Loucy (cell line): ENCODE measurements at regions not wholly inside any gene's neighbourhood (a gene's known extent, or its start where the extent isn't known, plus 50 kb on each side); places are given as distances from the start of the nearest gene placed in this dataset.
"Not testable (repeated sequence)": the region's sequence is repeated elsewhere in the genome, so short reads cannot be mapped to it uniquely, and the experiment has no call there.

ENCODE experiments used
- H2AFZ ChIP-seq: fragments of 200-600 bp; sonication (generic); 2 replicates; pipeline ENCODE4 v1.6.0; 2016; ENCODE audit warnings: antibody characterized with exemption, mild to moderate bottlenecking, low read length, moderate library complexity
- H3F3A ChIP-seq: fragments of 200-600 bp; 2 replicates; pipeline ENCODE4 v1.6.0; 2016; ENCODE audit warnings: antibody characterized with exemption, low read depth, mild to moderate bottlenecking
- H3K27me3 ChIP-seq: fragments of 200-600 bp; sonication (generic); 2 replicates; pipeline ENCODE4 v1.6.1; 2014; ENCODE audit warnings: low read length, mild to moderate bottlenecking; ENCODE audit not compliant: insufficient read depth, poor library complexity, severe bottlenecking
- H3K36me3 ChIP-seq: fragments of 200-600 bp; sonication (generic); 2 replicates; pipeline ENCODE4 v1.6.1; 2016; ENCODE audit warnings: low read length; ENCODE audit not compliant: insufficient read depth
- H3K4me1 ChIP-seq: fragments of 200-600 bp; sonication (generic); 2 replicates; pipeline ENCODE4 v1.5.1; 2014; ENCODE audit warnings: low read length, mild to moderate bottlenecking; ENCODE audit not compliant: insufficient read depth, poor library complexity, severe bottlenecking
- H3K4me2 ChIP-seq: fragments of 200-600 bp; sonication (generic); 2 replicates; pipeline ENCODE4 v1.6.0; 2014; ENCODE audit warnings: antibody characterized with exemption, low read length, low read depth, mild to moderate bottlenecking; ENCODE audit not compliant: poor library complexity, severe bottlenecking
- H3K4me3 ChIP-seq: fragments of 200-600 bp; sonication (generic); 2 replicates; pipeline ENCODE4 v1.5.1; 2014; ENCODE audit warnings: low read length, mild to moderate bottlenecking, mixed read lengths; ENCODE audit not compliant: poor library complexity, severe bottlenecking
- H3K79me2 ChIP-seq: fragments of 200-600 bp; sonication (generic); 2 replicates; pipeline ENCODE4 v1.6.1; 2014; ENCODE audit warnings: low read length; ENCODE audit not compliant: insufficient read depth
- H3K9ac ChIP-seq: fragments of 200-600 bp; sonication (generic); 2 replicates; pipeline ENCODE4 v1.6.0; 2014; ENCODE audit warnings: mild to moderate bottlenecking, low read depth, low read length, moderate library complexity; ENCODE audit not compliant: poor library complexity, severe bottlenecking
- H3K9me2 ChIP-seq: fragments of 200-600 bp; sonication (generic); replicated peaks from 2 replicates; pipeline ENCODE4 v1.6.1; 2016; ENCODE audit warnings: low read depth, low read length, mixed read lengths
- H3K9me3 ChIP-seq: fragments of 200-600 bp; sonication (generic); 2 replicates; pipeline ENCODE4 v1.6.1; 2014; ENCODE audit warnings: mild to moderate bottlenecking, antibody characterized with exemption, low read length, low read depth; ENCODE audit not compliant: insufficient read depth
- H4K20me1 ChIP-seq: fragments of 200-600 bp; sonication (generic); 2 replicates; pipeline ENCODE4 v1.6.0; 2014; ENCODE audit warnings: antibody characterized with exemption, low read length, mild to moderate bottlenecking; ENCODE audit not compliant: insufficient read depth, poor library complexity, severe bottlenecking
- EZH2phosphoT487 ChIP-seq: fragments of 200-600 bp; IDR thresholded peaks from 2 replicates; pipeline ENCODE4 v1.6.1; 2018; ENCODE audit warnings: antibody characterized with exemption, mild to moderate bottlenecking, moderate library complexity, borderline replicate concordance
- TF ChIP-seq, protein P1 (sequence below): fragments of 200-600 bp; sonication (generic); conservative IDR thresholded peaks from 2 replicates; pipeline ENCODE4 v1.5.1; 2014; ENCODE audit warnings: mild to moderate bottlenecking, antibody characterized with exemption, low read length

GRCh38 chr5:120139039-120139438, 325.1 kb upstream of the PRR16 start:
- Histone ChIP-seq H3K9me2 (no peaks in the 10 kb centered on the region), H3K4me3 (no peak overlapping the region), H3K4me2 (no peak overlapping the region), H3K79me2 (no peaks in the 10 kb centered on the region), H3F3A (no peaks in the 10 kb centered on the region), H2AFZ (no peak overlapping the region), H3K9me3 (no peaks in the 10 kb centered on the region), H3K4me1 (no peaks in the 10 kb centered on the region), H3K36me3 (no peaks in the 10 kb centered on the region), H3K27me3 (no peaks in the 10 kb centered on the region), H4K20me1 (no peaks in the 10 kb centered on the region), H3K9ac (no peak overlapping the region)
- TF ChIP-seq EZH2phosphoT487, result no peak
- TF ChIP-seq, protein P1, sequence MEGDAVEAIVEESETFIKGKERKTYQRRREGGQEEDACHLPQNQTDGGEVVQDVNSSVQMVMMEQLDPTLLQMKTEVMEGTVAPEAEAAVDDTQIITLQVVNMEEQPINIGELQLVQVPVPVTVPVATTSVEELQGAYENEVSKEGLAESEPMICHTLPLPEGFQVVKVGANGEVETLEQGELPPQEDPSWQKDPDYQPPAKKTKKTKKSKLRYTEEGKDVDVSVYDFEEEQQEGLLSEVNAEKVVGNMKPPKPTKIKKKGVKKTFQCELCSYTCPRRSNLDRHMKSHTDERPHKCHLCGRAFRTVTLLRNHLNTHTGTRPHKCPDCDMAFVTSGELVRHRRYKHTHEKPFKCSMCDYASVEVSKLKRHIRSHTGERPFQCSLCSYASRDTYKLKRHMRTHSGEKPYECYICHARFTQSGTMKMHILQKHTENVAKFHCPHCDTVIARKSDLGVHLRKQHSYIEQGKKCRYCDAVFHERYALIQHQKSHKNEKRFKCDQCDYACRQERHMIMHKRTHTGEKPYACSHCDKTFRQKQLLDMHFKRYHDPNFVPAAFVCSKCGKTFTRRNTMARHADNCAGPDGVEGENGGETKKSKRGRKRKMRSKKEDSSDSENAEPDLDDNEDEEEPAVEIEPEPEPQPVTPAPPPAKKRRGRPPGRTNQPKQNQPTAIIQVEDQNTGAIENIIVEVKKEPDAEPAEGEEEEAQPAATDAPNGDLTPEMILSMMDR, result no peak

- H3K4me1 ChIP-seq, result no peaks in the 10 kb centered on the region
- H3F3A ChIP-seq, result no peaks in the 10 kb centered on the region
- H3K79me2 ChIP-seq, result no peaks in the 10 kb centered on the region
- H3K4me3 ChIP-seq, result no peak overlapping the region
- H3K27me3 ChIP-seq, result no peaks in the 10 kb centered on the region
- no peak overlapping the region for H3K9ac ChIP-seq
- H3K36me3 ChIP-seq, result no peaks in the 10 kb centered on the region
- no peak overlapping the region for H3K4me2 ChIP-seq
- H3K9me2 ChIP-seq, result no peaks in the 10 kb centered on the region
- H4K20me1 ChIP-seq, result no peaks in the 10 kb centered on the region
- H2AFZ ChIP-seq, result no peak overlapping the region
- TF ChIP-seq EZH2phosphoT487, result no peak
- H3K9me3 ChIP-seq, result no peaks in the 10 kb centered on the region
Observed at GRCh38 chr5:120140501-120140900, 323.6 kb upstream of the PRR16 start.

DNA sequence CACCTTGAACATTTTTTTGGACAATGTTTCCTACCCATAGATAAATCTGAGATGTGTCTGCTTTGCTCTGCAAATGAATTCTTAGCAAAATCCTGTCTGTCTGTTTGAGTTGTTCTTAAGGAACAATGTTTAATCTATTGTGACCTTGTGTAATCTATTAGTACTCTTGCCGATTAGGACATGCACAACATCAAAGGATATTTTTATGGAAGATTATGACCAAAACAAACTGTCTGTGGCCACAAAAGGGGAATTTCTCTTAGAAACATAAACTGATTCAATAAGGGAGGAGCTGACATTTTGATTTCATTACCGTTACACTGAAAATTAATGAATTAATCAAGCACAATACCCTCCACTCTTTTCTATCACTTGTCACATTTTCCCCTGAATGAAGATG, 323.0 kb upstream of the PRR16 start:
- no peaks in the 10 kb centered on the region for H3K9me2 ChIP-seq
- TF ChIP-seq EZH2phosphoT487, result no peak
- TF ChIP-seq, protein P1, result no peak
- no peaks in the 10 kb centered on the region for H3K79me2 ChIP-seq
- H3K9ac ChIP-seq, result no peak overlapping the region
- H4K20me1 ChIP-seq, result no peaks in the 10 kb centered on the region
- no peak overlapping the region for H3K4me2 ChIP-seq
- H3F3A ChIP-seq, result no peaks in the 10 kb centered on the region
- H3K9me3 ChIP-seq, result no peaks in the 10 kb centered on the region
- H3K27me3 ChIP-seq, result no peaks in the 10 kb centered on the region
- H2AFZ ChIP-seq, result no peak overlapping the region
- H3K36me3 ChIP-seq, result no peaks in the 10 kb centered on the region
- no peak overlapping the region for H3K4me3 ChIP-seq
- no peaks in the 10 kb centered on the region for H3K4me1 ChIP-seq

DNA sequence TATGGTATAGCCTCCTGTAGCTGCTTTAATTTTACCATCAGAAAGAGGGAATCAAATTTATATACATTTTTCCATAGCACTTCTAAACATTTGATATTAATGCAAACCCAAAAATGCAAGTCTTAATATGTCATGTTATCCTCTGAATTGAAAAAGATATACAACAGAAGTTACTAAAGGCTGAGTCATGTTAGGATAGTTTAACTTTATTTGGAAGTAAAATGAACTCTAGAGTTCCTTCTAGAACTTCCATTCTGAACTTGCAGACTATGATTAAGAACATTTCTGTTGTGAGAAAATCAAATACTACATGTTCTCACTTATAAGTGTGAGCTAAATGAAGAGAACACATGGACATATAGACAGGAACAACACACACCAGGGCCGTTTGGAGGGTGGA, 317.3 kb upstream of the PRR16 start:
- H3K4me3 ChIP-seq, result no peak overlapping the region

GRCh38 chr5:120147911-120148310, 316.2 kb upstream of the PRR16 start:
- H3K4me2 ChIP-seq, H3K36me3 ChIP-seq, H3K4me3 ChIP-seq, H3K9me2 ChIP-seq, H3K9me3 ChIP-seq, H3K79me2 ChIP-seq, H3K9ac ChIP-seq, H3F3A ChIP-seq, H3K27me3 ChIP-seq, H3K4me1 ChIP-seq, H2AFZ ChIP-seq, H4K20me1 ChIP-seq: not testable (repeated sequence)

More for the DNA sequence above, 317.3 kb upstream of the PRR16 start:
- TF ChIP-seq EZH2phosphoT487, result no peak
- TF ChIP-seq, protein P1, result no peak
- H3K9ac ChIP-seq, result no peak overlapping the region
- H2AFZ ChIP-seq, result no peak overlapping the region
- no peaks in the 10 kb centered on the region for H3F3A ChIP-seq
- H3K4me1 ChIP-seq, result no peaks in the 10 kb centered on the region
- no peaks in the 10 kb centered on the region for H3K36me3 ChIP-seq
- H3K79me2 ChIP-seq, result no peaks in the 10 kb centered on the region
- no peaks in the 10 kb centered on the region for H3K9me2 ChIP-seq
- H3K27me3 ChIP-seq, result no peaks in the 10 kb centered on the region
- H4K20me1 ChIP-seq, result no peaks in the 10 kb centered on the region
- H3K4me2 ChIP-seq, result no peak overlapping the region
- no peaks in the 10 kb centered on the region for H3K9me3 ChIP-seq
